Activated T-cell treated with anti-CD3 and anti-CD28 coated beads, Interleukin-2, amount 50 U/mL, for 72 hours (primary cell): ENCODE measurements at regions not wholly inside any gene's neighbourhood (a gene's known extent, or its start where the extent isn't known, plus 50 kb on each side); places are given as distances from the start of the nearest gene placed in this dataset.

Source experiments
- ATAC-seq, 2 donors: fragments of 150-1000 bp; cut with Tn5 transposase; replicated peaks in 1 of 2; 2 replicates each; pipeline ENCODE4 v1.10.0; 2021; ENCODE audit warnings: moderate library complexity in 2 of 2, mild to moderate bottlenecking in 1 of 2
- DNase-seq, 2 donors: peaks; one replicate each; pipeline ENCODE4 v3.0.0; 2021 to 2022; ENCODE audit warnings: mixed read lengths in 1 of 2
- H3K27ac Mint-ChIP-seq: one replicate; pipeline ENCODE4 v1.8.0; 2022; ENCODE audit warnings: mild to moderate bottlenecking, moderate library complexity, mixed read lengths
- H3K27me3 Mint-ChIP-seq: one replicate; pipeline ENCODE4 v1.8.0; 2022; ENCODE audit warnings: low read depth, mixed read lengths
- H3K36me3 Mint-ChIP-seq, 2 donors: one replicate each; pipeline ENCODE4 v1.8.0; 2022; ENCODE audit warnings: mixed read lengths in 2 of 2, mild to moderate bottlenecking in 1 of 2; ENCODE audit not compliant: insufficient read depth in 2 of 2
- H3K4me1 Mint-ChIP-seq: one replicate; pipeline ENCODE4 v1.8.0; 2022; ENCODE audit warnings: low read depth, mixed read lengths
- H3K4me3 Mint-ChIP-seq, 2 donors: one replicate each; pipeline ENCODE4 v1.8.0; 2022; ENCODE audit warnings: mild to moderate bottlenecking in 2 of 2, mixed read lengths in 2 of 2, moderate library complexity in 2 of 2
- H3K9me3 Mint-ChIP-seq, 2 donors: one replicate each; pipeline ENCODE4 v1.8.0; 2022; ENCODE audit warnings: mixed read lengths in 2 of 2

DNA sequence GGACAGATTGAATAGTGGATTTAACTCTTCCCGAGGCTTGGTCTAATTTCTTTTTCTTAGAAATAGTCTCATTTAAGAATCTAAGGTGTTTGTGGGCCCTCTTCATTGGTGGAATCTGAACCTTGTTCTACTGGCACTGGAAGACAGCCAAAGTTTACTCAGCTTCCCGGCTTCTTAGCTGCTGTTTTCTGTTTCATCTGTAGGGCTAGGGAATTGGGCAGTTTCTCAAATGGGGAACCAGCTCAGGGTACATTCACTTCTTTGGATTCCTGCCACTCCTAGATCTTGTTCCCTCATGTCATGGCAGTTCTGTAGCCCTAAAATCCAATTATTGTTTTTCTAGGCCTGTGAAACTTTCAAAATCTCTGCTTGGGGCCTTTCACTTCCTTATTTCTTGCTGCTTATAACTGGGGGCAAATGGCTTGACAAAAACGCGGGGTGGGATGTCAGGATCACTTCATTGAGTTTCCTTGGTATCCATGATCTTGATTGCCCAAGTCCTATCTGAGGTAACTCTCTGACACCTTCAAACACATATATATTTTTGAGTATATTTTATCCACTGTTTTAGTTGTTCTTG lies 985.0 kb downstream of the C4orf33 start:
- no peak overlapping the region for H3K4me3 Mint-ChIP-seq
- ATAC-seq (no peak), DNase-seq (no peak)
- H3K36me3 Mint-ChIP-seq: no peaks in the 10 kb centered on the region
- no peaks in the 10 kb centered on the region for H3K27me3 Mint-ChIP-seq
- H3K9me3 Mint-ChIP-seq: peaks cover 2 to 3% of the 10 kb centered on the region in 2 donors
- no peak overlapping the region for H3K27ac Mint-ChIP-seq
- no peaks in the 10 kb centered on the region for H3K4me1 Mint-ChIP-seq

GRCh38 chr4:130090427-130090826 lies 994.5 kb downstream of the C4orf33 start:
- no peaks in the 10 kb centered on the region for H3K4me1 Mint-ChIP-seq
- DNase-seq (no peak), ATAC-seq (no peak)
- no peak overlapping the region for H3K27ac Mint-ChIP-seq
- peaks cover 0 to 2% of the 10 kb centered on the region in 2 donors for H3K9me3 Mint-ChIP-seq
- H3K27me3 Mint-ChIP-seq: no peaks in the 10 kb centered on the region
- H3K36me3 Mint-ChIP-seq: no peaks in the 10 kb centered on the region
- no peak overlapping the region for H3K4me3 Mint-ChIP-seq

DNA sequence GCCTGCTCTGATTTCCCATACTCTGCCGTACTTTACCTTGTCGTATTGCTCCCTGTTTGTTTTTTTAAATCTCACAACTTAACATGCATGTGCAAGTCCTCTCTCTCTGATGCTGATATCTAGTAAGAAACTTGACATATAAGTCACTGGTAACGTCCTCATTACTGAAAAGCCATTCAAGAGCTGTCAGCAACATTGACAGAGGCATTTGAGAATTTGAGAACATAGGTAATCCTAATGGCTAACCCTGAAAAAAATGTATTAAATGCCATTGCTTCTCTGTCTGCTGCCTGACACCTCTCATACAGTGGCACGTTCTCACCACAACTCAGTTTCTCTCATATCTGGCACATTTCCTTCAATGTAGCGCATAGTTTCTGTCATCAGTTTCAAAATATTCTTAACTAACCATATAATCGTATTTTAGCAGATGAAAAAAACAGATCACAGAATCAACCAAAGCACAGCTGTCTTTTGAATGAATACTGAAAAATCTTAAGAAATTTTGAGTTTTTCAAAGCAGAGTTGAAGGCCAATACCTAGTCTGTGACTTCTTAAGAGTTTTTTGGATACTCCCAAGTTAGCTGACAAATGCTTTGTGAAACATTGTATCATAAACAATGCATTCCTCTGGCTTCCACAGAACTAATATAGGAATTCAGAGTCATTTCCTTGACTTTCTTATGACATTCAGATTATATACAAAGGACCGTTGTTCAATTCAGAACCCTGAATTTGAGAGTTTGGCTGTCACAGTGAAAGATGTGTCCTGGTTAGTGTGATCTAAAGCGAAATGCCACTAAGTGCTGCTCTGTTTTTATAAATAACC lies 996.4 kb downstream of the C4orf33 start:
- DNase-seq (no peak), ATAC-seq (no peak)
- Mint-ChIP-seq H3K4me3 (no peak overlapping the region), H3K36me3 (no peaks in the 10 kb centered on the region), H3K27me3 (no peaks in the 10 kb centered on the region), H3K9me3 (peaks cover 0 to 2% of the 10 kb centered on the region in 2 donors), H3K27ac (no peak overlapping the region), H3K4me1 (no peaks in the 10 kb centered on the region)

GRCh38 chr4:130099105-130099504 lies 1003.2 kb downstream of the C4orf33 start:
- ATAC-seq (no peak), DNase-seq (no peak)
- no peaks in the 10 kb centered on the region for H3K36me3 Mint-ChIP-seq
- no peak overlapping the region for H3K4me3 Mint-ChIP-seq
- no peak overlapping the region for H3K27ac Mint-ChIP-seq
- H3K27me3 Mint-ChIP-seq: no peaks in the 10 kb centered on the region
- H3K4me1 Mint-ChIP-seq: no peaks in the 10 kb centered on the region
- peaks cover 2% of the 10 kb centered on the region in 2 donors for H3K9me3 Mint-ChIP-seq

DNA sequence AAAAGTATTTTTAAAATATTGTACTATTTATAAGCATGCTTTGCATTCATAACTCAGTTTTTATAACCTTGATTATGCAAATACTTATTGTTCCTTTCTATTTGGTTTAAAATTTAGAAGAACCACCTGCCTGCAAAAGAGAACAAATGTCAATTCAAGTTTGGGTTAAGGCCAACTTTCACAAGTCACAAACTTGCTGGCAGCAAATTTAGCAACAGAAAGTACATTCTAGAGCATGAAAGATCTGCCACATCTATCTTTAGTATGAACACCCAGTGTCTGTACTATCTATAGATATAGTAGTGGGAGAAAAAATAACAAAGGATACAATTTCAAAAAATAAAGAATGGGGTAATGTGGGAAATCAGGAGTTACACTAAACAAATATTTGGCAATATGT lies 1014.2 kb downstream of the C4orf33 start:
- Mint-ChIP-seq H3K36me3 (no peaks in the 10 kb centered on the region), H3K4me1 (no peaks in the 10 kb centered on the region), H3K9me3 (peaks cover 8 to 13% of the 10 kb centered on the region in 2 donors), H3K27me3 (no peaks in the 10 kb centered on the region), H3K4me3 (no peak overlapping the region), H3K27ac (no peak overlapping the region)
- DNase-seq (no peak), ATAC-seq (no peak)

DNA sequence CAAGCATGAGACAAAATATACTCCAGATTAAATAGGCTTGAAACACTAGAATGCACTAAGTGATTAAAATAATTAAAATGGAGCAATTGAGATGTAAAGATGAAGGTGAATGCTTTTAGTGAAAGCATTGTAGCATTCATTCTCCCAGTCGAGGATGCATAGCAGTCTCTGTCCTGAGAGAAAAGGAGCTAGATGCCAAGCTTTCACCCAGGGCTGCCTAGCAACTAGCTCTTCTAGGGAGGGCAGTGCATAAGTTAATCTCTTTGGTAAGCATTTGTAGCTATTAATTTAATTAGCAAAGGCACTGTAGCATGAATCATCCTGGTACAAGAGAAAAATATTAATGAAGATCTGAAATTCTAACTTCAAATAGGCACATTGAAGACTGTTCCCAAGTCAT lies 1014.8 kb downstream of the C4orf33 start:
- H3K27me3 Mint-ChIP-seq: no peaks in the 10 kb centered on the region
- no peak overlapping the region for H3K27ac Mint-ChIP-seq
- DNase-seq: no peak
- no peaks in the 10 kb centered on the region for H3K4me1 Mint-ChIP-seq
- no peak overlapping the region for H3K4me3 Mint-ChIP-seq
- H3K36me3 Mint-ChIP-seq: no peaks in the 10 kb centered on the region
- peaks cover 8 to 13% of the 10 kb centered on the region in 2 donors for H3K9me3 Mint-ChIP-seq
- ATAC-seq: no peak

- Mint-ChIP-seq H3K27ac (no peak overlapping the region), H3K9me3 (peaks cover 2 to 4% of the 10 kb centered on the region in 2 donors), H3K4me1 (no peaks in the 10 kb centered on the region), H3K36me3 (peaks cover 0 to 1% of the 10 kb centered on the region in 2 donors), H3K27me3 (no peaks in the 10 kb centered on the region), H3K4me3 (no peak overlapping the region)
- ATAC-seq (no peak), DNase-seq (no peak)
Measured at GRCh38 chr4:130124066-130124465, 1028.1 kb downstream of the C4orf33 start.

DNA sequence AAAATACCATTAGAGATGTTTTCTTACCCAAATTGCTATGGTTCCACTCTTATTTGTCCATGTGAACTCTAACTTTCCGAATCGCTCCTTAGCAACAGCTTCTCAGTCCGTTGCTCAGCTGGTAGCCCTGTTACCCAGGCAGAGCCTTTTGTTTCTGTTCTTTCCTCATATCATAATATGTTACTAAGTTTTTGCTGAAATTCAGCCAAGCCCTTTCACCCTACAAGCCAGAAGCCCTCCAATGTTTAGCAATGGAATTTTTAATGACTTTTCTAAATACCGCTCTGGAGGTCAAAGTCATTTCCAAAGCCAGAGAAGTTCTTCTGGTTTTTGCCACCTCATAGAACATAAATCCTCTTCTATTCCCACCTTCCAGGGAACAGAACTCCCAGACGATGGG lies 1029.5 kb downstream of the C4orf33 start:
- ATAC-seq: no peak

DNA sequence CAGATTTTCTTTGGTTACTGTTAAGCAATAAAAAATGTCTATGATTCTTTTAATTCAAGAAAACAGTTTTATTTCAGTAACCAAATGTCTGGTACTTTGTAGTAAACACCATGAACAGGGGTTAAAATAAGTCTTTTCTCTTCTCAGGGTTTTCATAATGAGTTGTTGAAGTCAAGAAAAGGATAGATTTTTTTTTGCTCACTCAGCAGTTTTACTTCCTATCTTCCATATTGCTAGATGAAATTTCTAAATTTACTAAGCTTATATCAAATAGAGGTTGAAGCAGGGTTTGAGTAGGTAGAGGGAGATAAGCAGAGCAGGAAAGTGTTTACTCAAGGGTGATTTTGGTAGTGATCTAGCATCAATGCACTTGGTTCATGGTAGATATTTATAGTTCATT lies 1031.3 kb downstream of the C4orf33 start:
- H3K27me3 Mint-ChIP-seq: no peaks in the 10 kb centered on the region
- H3K4me1 Mint-ChIP-seq: no peaks in the 10 kb centered on the region
- H3K9me3 Mint-ChIP-seq: peaks cover 2 to 9% of the 10 kb centered on the region in 2 donors
- H3K4me3 Mint-ChIP-seq: no peak overlapping the region
- H3K36me3 Mint-ChIP-seq: peaks cover 0 to 1% of the 10 kb centered on the region in 2 donors
- ATAC-seq: no peak
- no peak for DNase-seq
- H3K27ac Mint-ChIP-seq: no peak overlapping the region

More for the DNA sequence above, 1029.5 kb downstream of the C4orf33 start:
- Mint-ChIP-seq H3K27me3 (no peaks in the 10 kb centered on the region), H3K4me3 (no peak overlapping the region), H3K36me3 (peaks cover 0 to 1% of the 10 kb centered on the region in 2 donors), H3K9me3 (peaks cover 2 to 6% of the 10 kb centered on the region in 2 donors), H3K4me1 (no peaks in the 10 kb centered on the region), H3K27ac (no peak overlapping the region)
- no peak for DNase-seq

DNA sequence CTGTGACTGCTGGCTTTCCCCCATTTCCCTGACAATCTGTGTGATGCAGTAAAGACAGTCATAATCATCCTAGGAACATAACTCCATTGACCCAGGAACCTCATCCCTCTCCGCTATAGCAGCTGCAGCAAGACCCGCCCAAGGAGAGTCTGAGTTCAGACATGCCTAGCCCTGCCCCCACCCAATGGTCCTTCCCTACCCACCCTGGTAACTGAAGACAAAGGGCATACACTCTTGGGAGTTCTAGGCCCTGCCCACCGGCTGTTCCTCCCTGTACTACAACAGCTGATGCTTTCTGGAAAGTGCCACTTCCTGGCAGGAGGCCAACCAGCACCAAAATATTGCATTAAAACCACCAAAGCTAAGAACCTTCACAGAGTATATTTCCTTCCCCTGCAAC lies 1035.6 kb downstream of the C4orf33 start:
- Mint-ChIP-seq H3K36me3 (no peaks in the 10 kb centered on the region), H3K27me3 (no peaks in the 10 kb centered on the region), H3K4me3 (no peak overlapping the region), H3K9me3 (peaks cover 6 to 12% of the 10 kb centered on the region in 2 donors), H3K27ac (no peak overlapping the region), H3K4me1 (no peaks in the 10 kb centered on the region)
- DNase-seq (no peak), ATAC-seq (no peak)

- Mint-ChIP-seq H3K27me3 (no peaks in the 10 kb centered on the region), H3K4me3 (no peak overlapping the region), H3K27ac (no peak overlapping the region), H3K36me3 (no peaks in the 10 kb centered on the region), H3K9me3 (peaks cover 2% of the 10 kb centered on the region in 2 donors), H3K4me1 (no peaks in the 10 kb centered on the region)
- DNase-seq (no peak), ATAC-seq (no peak)
Measured at GRCh38 chr4:130141651-130142050, 1045.7 kb downstream of the C4orf33 start.

DNA sequence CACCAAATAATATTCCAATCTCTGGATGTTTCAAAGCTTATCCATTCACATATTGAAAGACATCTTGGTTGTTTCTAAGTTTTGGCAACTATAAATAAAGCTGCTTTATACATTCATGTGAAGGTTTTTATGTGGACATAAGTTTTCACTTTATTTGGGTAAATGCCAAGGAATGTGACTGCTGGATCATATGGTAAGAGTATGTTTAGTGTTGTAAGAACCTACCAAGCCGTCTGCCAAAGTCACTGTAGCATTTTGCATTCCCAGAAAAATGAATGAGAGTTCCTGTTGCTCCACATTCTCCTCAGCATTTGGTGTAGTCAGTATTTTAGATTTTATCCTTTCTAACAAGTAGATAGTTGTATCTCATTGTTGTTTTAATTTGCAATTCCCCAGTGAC lies 1047.7 kb downstream of the C4orf33 start:
- peaks cover 2% of the 10 kb centered on the region in 2 donors for H3K9me3 Mint-ChIP-seq
- H3K4me1 Mint-ChIP-seq: no peaks in the 10 kb centered on the region
- no peak for ATAC-seq
- no peak for DNase-seq
- H3K27me3 Mint-ChIP-seq: no peaks in the 10 kb centered on the region
- no peaks in the 10 kb centered on the region for H3K36me3 Mint-ChIP-seq
- H3K27ac Mint-ChIP-seq: no peak overlapping the region
- H3K4me3 Mint-ChIP-seq: no peak overlapping the region

DNA sequence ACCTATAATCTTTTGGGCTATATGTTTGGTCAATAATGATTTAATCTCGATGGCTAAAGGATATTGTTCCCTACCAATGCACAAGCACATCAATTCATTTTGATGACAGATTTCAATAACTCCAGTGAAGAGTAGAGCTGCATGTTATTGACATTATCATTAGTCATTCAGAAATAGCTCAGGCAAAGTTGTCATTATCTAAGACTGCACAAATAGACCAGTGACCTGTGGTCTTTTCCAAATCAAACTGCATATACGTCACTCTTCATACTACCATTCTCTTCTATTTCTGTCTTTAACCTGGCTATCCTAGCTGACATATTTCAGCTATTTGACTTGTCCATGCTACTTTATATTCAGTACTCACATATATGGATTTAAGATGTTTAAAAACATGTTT lies 1050.8 kb downstream of the C4orf33 start:
- H3K27ac Mint-ChIP-seq: no peak overlapping the region
- no peaks in the 10 kb centered on the region for H3K4me1 Mint-ChIP-seq
- no peaks in the 10 kb centered on the region for H3K36me3 Mint-ChIP-seq
- peaks cover 2 to 6% of the 10 kb centered on the region in 2 donors for H3K9me3 Mint-ChIP-seq
- ATAC-seq (no peak), DNase-seq (no peak)
- no peaks in the 10 kb centered on the region for H3K27me3 Mint-ChIP-seq
- H3K4me3 Mint-ChIP-seq: no peak overlapping the region

- Mint-ChIP-seq H3K27ac (no peak overlapping the region), H3K4me3 (no peak overlapping the region), H3K36me3 (no peaks in the 10 kb centered on the region), H3K4me1 (no peaks in the 10 kb centered on the region), H3K9me3 (peaks cover 2 to 6% of the 10 kb centered on the region in 2 donors), H3K27me3 (no peaks in the 10 kb centered on the region)
- ATAC-seq (no peak), DNase-seq (no peak)
Measured at GRCh38 chr4:130147641-130148040, 1051.7 kb downstream of the C4orf33 start.
